ENCODE measurements at regions not wholly inside any gene's neighbourhood (a gene's known extent, or its start where the extent isn't known, plus 50 kb on each side); places are given as distances from the start of the nearest gene placed in this dataset.

GRCh38 chr15:26376243-26376642 lies 396.6 kb downstream of the GABRB3 start:
- no peak for DNase-seq (ENCODE audit: low read depth, low spot score)

GRCh38 chr15:26374806-26375205 lies 398.1 kb downstream of the GABRB3 start:
- no peak for DNase-seq (ENCODE audit: low read depth, low spot score)

GRCh38 chr15:26372706-26373105 lies 400.2 kb downstream of the GABRB3 start:
- DNase-seq (ENCODE audit: low read depth, low spot score) = no peak

GRCh38 chr15:26365077-26365476 lies 407.8 kb downstream of the GABRB3 start:
- no peak for DNase-seq (ENCODE audit: low read depth, low spot score)

GRCh38 chr15:26359855-26360254 lies 413.0 kb downstream of the GABRB3 start:
- no peak for DNase-seq (ENCODE audit: low read depth, low spot score)

- DNase-seq (ENCODE audit: low read depth, low spot score) = no peak
These were observed 414.2 kb downstream of the GABRB3 start for GRCh38 chr15:26358708-26359107.

- DNase-seq (ENCODE audit: low read depth, low spot score) = no peak
These were observed 415.2 kb downstream of the GABRB3 start for GRCh38 chr15:26357653-26358052.

- no peak for DNase-seq (ENCODE audit: low read depth, low spot score)
These were observed 417.3 kb downstream of the GABRB3 start for GRCh38 chr15:26355472-26356074.

- DNase-seq (ENCODE audit: low read depth, low spot score) = no peak
These were observed 420.0 kb downstream of the GABRB3 start for GRCh38 chr15:26352909-26353308.

- DNase-seq (ENCODE audit: low read depth, low spot score) = no peak
These were observed 420.5 kb downstream of the GABRB3 start for GRCh38 chr15:26352406-26352805.

- no peak for DNase-seq (ENCODE audit: low read depth, low spot score)
These were observed 447.4 kb downstream of the GABRB3 start for GRCh38 chr15:26325495-26325894.

- DNase-seq (ENCODE audit: low read depth, low spot score) = no peak
These were observed 449.3 kb downstream of the GABRB3 start for GRCh38 chr15:26323566-26323965.

GRCh38 chr15:26318689-26319088 lies 454.2 kb downstream of the GABRB3 start:
- no peak for DNase-seq (ENCODE audit: low read depth, low spot score)

- DNase-seq (ENCODE audit: low read depth, low spot score) = no peak
These were observed 451.4 kb upstream of the ATP10A start for GRCh38 chr15:26314577-26314976.

GRCh38 chr15:26311710-26312236 lies 448.6 kb upstream of the ATP10A start:
- no peak for DNase-seq (ENCODE audit: low read depth, low spot score)

- DNase-seq (ENCODE audit: low read depth, low spot score) = no peak
These were observed 435.6 kb upstream of the ATP10A start for GRCh38 chr15:26298659-26299170.

- no peak for DNase-seq (ENCODE audit: low read depth, low spot score)
These were observed 435.0 kb upstream of the ATP10A start for GRCh38 chr15:26298010-26298658.

GRCh38 chr15:26295336-26296085 lies 432.4 kb upstream of the ATP10A start:
- DNase-seq (ENCODE audit: low read depth, low spot score) = no peak

- DNase-seq (ENCODE audit: low read depth, low spot score) = no peak
These were observed 431.0 kb upstream of the ATP10A start for GRCh38 chr15:26294059-26294689.

- DNase-seq (ENCODE audit: low read depth, low spot score) = no peak
These were observed 424.3 kb upstream of the ATP10A start for GRCh38 chr15:26287381-26287780.

GRCh38 chr15:26280281-26280680 lies 417.2 kb upstream of the ATP10A start:
- no peak for DNase-seq (ENCODE audit: low read depth, low spot score)

GRCh38 chr15:26261966-26262365 lies 398.8 kb upstream of the ATP10A start:
- DNase-seq (ENCODE audit: low read depth, low spot score) = no peak
